GM13977 (cell line): ENCODE measurements at regions not wholly inside any gene's neighbourhood (a gene's known extent, or its start where the extent isn't known, plus 50 kb on each side); places are given as distances from the start of the nearest gene placed in this dataset.

ENCODE experiments used
- DNase-seq: peaks from one replicate; pipeline ENCODE4 v3.0.0; 2012; ENCODE audit warnings: low spot score
- in situ Hi-C: fragments of 300-500 bp; cut with MboI; formaldehyde crosslinking; loops from one replicate; pipeline ENCODE4 v1.12.0; 2022; ENCODE audit warnings: low sequenced_read_pairs, low pct_unique_long_range_greater_than_20kb, mixed read lengths, inconsistent platforms; ENCODE audit not compliant: unreplicated experiment
- TF ChIP-seq, protein P1 (sequence below): IDR thresholded peaks from 2 replicates; pipeline ENCODE4 v1.5.1; 2012; ENCODE audit warnings: mild to moderate bottlenecking, control low read depth; ENCODE audit not compliant: insufficient read depth; ENCODE audit errors: extremely low read depth, missing control alignments

- no peak for DNase-seq
- in situ Hi-C loops: no loop called here
- TF ChIP-seq, protein P1, sequence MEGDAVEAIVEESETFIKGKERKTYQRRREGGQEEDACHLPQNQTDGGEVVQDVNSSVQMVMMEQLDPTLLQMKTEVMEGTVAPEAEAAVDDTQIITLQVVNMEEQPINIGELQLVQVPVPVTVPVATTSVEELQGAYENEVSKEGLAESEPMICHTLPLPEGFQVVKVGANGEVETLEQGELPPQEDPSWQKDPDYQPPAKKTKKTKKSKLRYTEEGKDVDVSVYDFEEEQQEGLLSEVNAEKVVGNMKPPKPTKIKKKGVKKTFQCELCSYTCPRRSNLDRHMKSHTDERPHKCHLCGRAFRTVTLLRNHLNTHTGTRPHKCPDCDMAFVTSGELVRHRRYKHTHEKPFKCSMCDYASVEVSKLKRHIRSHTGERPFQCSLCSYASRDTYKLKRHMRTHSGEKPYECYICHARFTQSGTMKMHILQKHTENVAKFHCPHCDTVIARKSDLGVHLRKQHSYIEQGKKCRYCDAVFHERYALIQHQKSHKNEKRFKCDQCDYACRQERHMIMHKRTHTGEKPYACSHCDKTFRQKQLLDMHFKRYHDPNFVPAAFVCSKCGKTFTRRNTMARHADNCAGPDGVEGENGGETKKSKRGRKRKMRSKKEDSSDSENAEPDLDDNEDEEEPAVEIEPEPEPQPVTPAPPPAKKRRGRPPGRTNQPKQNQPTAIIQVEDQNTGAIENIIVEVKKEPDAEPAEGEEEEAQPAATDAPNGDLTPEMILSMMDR: no peak
These were observed 147.6 kb upstream of the DEPDC1 start for GRCh38 chr1:68644504-68644903.

DNA sequence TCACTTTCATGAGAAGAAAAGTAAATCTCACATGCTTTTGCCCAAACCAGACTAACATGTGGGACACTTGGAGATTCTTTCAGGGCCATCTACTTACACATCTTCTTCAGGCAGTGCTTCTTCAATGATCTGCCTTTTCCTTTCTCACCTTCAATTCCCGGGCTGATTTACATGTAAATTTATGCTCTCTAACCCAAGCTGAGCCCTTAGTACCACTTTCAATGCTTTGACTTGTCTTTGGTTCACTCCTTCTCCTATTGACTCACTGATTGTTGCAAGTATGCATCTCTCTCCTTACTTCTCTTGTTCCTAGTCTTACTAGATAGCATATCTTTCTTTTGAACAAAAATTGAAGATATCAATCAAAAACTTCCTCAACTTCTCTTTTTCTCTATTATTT lies 154.2 kb upstream of the DEPDC1 start:
- in situ Hi-C loops: no loop called here
- TF ChIP-seq, protein P1: no peak
- no peak for DNase-seq

GRCh38 chr1:68653882-68654281 lies 157.0 kb upstream of the DEPDC1 start:
- TF ChIP-seq, protein P1: no peak
- in situ Hi-C loops: no loop called here
- no peak for DNase-seq

GRCh38 chr1:68673771-68674170 lies 176.9 kb upstream of the DEPDC1 start:
- DNase-seq: no peak
- in situ Hi-C loops: no loop called here
- TF ChIP-seq, protein P1: no peak

- in situ Hi-C loops: no loop called here
- DNase-seq: no peak
- TF ChIP-seq, protein P1: no peak
These were observed 178.5 kb upstream of the DEPDC1 start for GRCh38 chr1:68675336-68675735.

DNA sequence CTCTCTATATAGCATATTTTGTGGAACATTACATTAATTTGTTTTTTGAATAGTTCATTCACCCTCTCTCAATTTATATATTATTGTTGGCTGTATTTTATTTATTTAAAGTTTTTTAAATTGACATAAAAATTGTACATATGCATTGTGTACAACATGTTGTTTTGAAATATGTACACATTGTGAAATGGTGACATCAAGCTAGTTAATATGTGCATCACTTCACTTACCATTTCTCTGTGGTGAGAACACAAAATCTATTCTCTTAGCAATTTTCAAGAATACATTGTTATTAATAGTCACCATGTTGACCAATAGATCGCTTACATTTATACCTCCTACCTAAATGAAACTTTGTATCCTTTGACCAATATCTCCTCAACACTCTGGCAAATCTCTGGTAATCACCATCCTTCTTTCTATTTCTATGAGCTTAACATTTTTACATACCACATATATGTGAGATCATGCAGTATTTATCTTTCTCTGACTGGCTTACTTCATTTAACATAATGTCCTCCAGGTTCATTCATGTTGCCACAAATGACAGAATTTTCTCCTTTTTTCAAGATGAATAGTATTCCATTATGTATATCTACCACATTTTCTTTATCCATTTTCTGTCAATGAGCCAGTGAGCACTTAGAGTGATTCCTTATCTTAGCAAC lies 180.9 kb upstream of the DEPDC1 start:
- TF ChIP-seq, protein P1: no peak
- no peak for DNase-seq
- in situ Hi-C loops: no loop called here

GRCh38 chr1:68696221-68696620 lies 199.3 kb upstream of the DEPDC1 start:
- DNase-seq: no peak
- in situ Hi-C loops: no loop called here
- TF ChIP-seq, protein P1: no peak
